HepG2 (cell line): ENCODE measurements at regions not wholly inside any gene's neighbourhood (a gene's known extent, or its start where the extent isn't known, plus 50 kb on each side); places are given as distances from the start of the nearest gene placed in this dataset.

Experiments
- FOXJ3 ChIP-seq: sonication (generic); formaldehyde crosslinking; IDR thresholded peaks from 2 replicates; pipeline ENCODE4 v1.4.0; 2020; ENCODE audit warnings: missing genetic modification reagents, mild to moderate bottlenecking, borderline replicate concordance
- FOXK2 ChIP-seq: fragments of 450-650 bp; IDR thresholded peaks from 2 replicates; pipeline ENCODE4 v1.6.1; 2016
- GTF3A ChIP-seq: sonication (generic); formaldehyde crosslinking; conservative IDR thresholded peaks from 2 replicates; pipeline ENCODE4 v1.4.0; 2020; ENCODE audit warnings: mild to moderate bottlenecking, missing genetic modification reagents
- RNF2 ChIP-seq: fragments of 450-650 bp; conservative IDR thresholded peaks from 2 replicates; pipeline ENCODE4 v1.6.1; 2016; ENCODE audit warnings: low read depth
- WIZ ChIP-seq: sonication (generic); formaldehyde crosslinking; IDR thresholded peaks from 2 replicates; pipeline ENCODE4 v1.5.1; 2020; ENCODE audit warnings: mild to moderate bottlenecking, missing genetic modification reagents
- ZNF235 ChIP-seq: sonication (generic); formaldehyde crosslinking; IDR thresholded peaks from 2 replicates; pipeline ENCODE4 v1.8.1; 2023; ENCODE audit warnings: mild to moderate bottlenecking, missing genetic modification reagents, borderline replicate concordance
- ZNF510 ChIP-seq: sonication (generic); formaldehyde crosslinking; IDR thresholded peaks from 2 replicates; pipeline ENCODE4 v1.4.0; 2020; ENCODE audit warnings: low read depth, mild to moderate bottlenecking, missing genetic modification reagents

- no peak for TF ChIP-seq FOXJ3
- TF ChIP-seq ZNF235 (CRISPR knock-in tag): no peak
- TF ChIP-seq ZNF510: no peak
- TF ChIP-seq RNF2: no peak
- TF ChIP-seq GTF3A (CRISPR knock-in tag): no peak
- TF ChIP-seq FOXK2: no peak
- TF ChIP-seq WIZ (CRISPR knock-in tag): no peak
Observed at GRCh38 chr4:152118819-152119553, 358.2 kb upstream of the GATB start.
